ENCODE measurements at regions not wholly inside any gene's neighbourhood (a gene's known extent, or its start where the extent isn't known, plus 50 kb on each side); places are given as distances from the start of the nearest gene placed in this dataset.

DNA sequence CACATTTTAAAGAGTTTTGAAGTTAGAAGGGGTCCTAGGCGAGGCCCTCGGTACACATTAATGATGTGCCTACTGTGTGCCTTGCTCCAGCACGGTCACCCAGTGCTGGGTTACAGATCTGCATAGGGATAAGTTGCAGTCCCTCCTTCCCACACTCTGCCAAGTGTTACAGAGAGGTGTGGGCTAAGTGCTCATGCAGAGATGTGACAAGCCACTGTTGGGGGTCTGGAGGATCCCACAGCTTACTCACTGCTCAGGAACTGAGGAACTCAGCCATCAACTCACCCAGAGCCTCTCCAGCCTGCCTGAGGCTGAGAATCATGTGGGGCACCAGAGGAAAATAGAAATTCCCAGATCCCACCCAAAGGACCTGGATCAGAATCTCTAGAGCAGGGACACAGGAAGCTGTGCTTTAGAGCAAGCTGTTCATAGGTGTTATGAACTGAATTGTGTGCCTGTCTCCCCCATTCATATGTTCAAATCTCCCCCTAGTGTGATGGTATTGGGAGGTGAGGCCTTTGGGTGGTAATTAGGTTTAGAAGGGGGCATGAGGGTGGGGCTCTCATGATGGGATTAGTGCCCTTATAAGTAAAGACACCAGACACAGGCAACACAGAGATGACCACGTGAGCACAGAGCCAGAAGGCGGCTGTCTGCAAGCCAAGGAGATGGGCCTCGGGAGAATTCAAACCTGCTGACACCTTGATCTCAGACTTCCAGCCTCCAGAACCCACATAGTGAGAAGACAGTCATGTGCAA, 164.1 kb downstream of the HSD17B3 start:
- H3K4me3 ChIP-seq (ENCODE audit: low read length in 2 of 2), result no peak overlapping the region
- peaks cover 0 to 2% of the 10 kb centered on the region in 2 donors for H3K9me3 ChIP-seq (ENCODE audit: control insufficient read depth in 2 of 2, insufficient read depth in 1 of 2, low read length in 1 of 2)
- no peaks in the 10 kb centered on the region for H3K27me3 ChIP-seq (ENCODE audit: control insufficient read depth in 2 of 2, insufficient read depth in 1 of 2, low read length in 1 of 2)
- 88% methylated on average over 6 of the region's 6 CpGs for WGBS
- H3K36me3 ChIP-seq (ENCODE audit: control insufficient read depth in 2 of 2, insufficient read depth in 2 of 2, low read length in 1 of 2), result no peaks in the 10 kb centered on the region
- H3K4me1 ChIP-seq (ENCODE audit: control insufficient read depth in 2 of 2, insufficient read depth in 2 of 2, low read length in 2 of 2), result peaks cover 7 to 14% of the 10 kb centered on the region in 2 donors
- no peak for DNase-seq (ENCODE audit: low read depth in 6 of 9, low spot score in 9 of 9)
- H3K27ac ChIP-seq (ENCODE audit: low read depth in 1 of 2, low read length in 1 of 2), result peak overlapping the region in 1 of 2 donors; percentile 15

DNA sequence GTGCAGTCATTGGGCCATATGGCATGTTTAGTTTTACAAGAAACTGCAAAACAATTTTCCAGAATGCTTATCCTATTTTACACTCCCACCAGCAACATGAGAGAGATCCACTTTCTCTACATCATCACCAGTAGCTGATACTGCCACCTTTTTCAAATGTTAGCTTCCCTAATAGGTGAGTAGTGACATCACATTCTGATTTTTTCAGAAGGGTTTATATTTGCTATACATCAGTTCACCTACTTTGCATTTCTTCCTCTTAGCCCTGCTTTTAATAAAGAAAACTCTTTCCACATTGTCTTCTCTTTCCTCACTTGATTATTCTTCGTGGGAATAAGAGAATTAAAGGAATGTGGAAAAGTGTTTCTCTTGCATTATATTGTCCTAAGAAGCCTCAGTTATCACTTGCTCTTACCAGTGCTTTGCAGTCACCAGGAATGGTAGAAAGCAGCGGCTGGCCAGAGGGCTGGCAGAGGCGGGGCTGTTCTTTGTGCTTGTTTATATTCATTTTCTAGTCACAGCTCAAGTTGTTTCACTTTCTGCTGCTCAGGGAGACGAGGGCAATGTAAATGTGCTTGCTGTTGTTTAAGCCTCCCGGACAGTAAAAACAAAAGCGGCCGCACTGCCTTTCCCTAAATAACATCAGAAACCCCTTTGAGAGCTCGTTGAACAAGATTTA, 164.8 kb downstream of the HSD17B3 start:
- DNase-seq (ENCODE audit: low read depth in 6 of 9, low spot score in 9 of 9), result peak in 1 of 9 donors; percentile 34
- no peaks in the 10 kb centered on the region for H3K36me3 ChIP-seq (ENCODE audit: control insufficient read depth in 2 of 2, insufficient read depth in 2 of 2, low read length in 1 of 2)
- peak overlapping the region in 1 of 2 donors; percentile 31 for H3K27ac ChIP-seq (ENCODE audit: low read depth in 1 of 2, low read length in 1 of 2)
- no peak overlapping the region for H3K4me3 ChIP-seq (ENCODE audit: low read length in 2 of 2)
- H3K4me1 ChIP-seq (ENCODE audit: control insufficient read depth in 2 of 2, insufficient read depth in 2 of 2, low read length in 2 of 2), result peaks cover 7 to 14% of the 10 kb centered on the region in 2 donors
- H3K9me3 ChIP-seq (ENCODE audit: control insufficient read depth in 2 of 2, insufficient read depth in 1 of 2, low read length in 1 of 2), result peaks cover 0 to 2% of the 10 kb centered on the region in 2 donors
- 58% methylated on average over 8 of the region's 8 CpGs for WGBS
- no peaks in the 10 kb centered on the region for H3K27me3 ChIP-seq (ENCODE audit: control insufficient read depth in 2 of 2, insufficient read depth in 1 of 2, low read length in 1 of 2)

- peaks cover 7 to 14% of the 10 kb centered on the region in 2 donors for H3K4me1 ChIP-seq (ENCODE audit: control insufficient read depth in 2 of 2, insufficient read depth in 2 of 2, low read length in 2 of 2)
- no peak overlapping the region for H3K27ac ChIP-seq (ENCODE audit: low read depth in 1 of 2, low read length in 1 of 2)
- no peak overlapping the region for H3K4me3 ChIP-seq (ENCODE audit: low read length in 2 of 2)
- H3K27me3 ChIP-seq (ENCODE audit: control insufficient read depth in 2 of 2, insufficient read depth in 1 of 2, low read length in 1 of 2), result no peaks in the 10 kb centered on the region
- H3K36me3 ChIP-seq (ENCODE audit: control insufficient read depth in 2 of 2, insufficient read depth in 2 of 2, low read length in 1 of 2), result no peaks in the 10 kb centered on the region
- 23% methylated on average over 3 of the region's 3 CpGs for WGBS
- H3K9me3 ChIP-seq (ENCODE audit: control insufficient read depth in 2 of 2, insufficient read depth in 1 of 2, low read length in 1 of 2), result peaks cover 0 to 2% of the 10 kb centered on the region in 2 donors
- DNase-seq (ENCODE audit: low read depth in 6 of 9, low spot score in 9 of 9), result peak in 2 of 9 donors; percentile 13 to 52
Observed at GRCh38 chr9:96135753-96136290, 166.2 kb downstream of the HSD17B3 start.

- no peaks in the 10 kb centered on the region for H3K27me3 ChIP-seq (ENCODE audit: control insufficient read depth in 2 of 2, insufficient read depth in 1 of 2, low read length in 1 of 2)
- H3K9me3 ChIP-seq (ENCODE audit: control insufficient read depth in 2 of 2, insufficient read depth in 1 of 2, low read length in 1 of 2), result peaks cover 0 to 1% of the 10 kb centered on the region in 2 donors
- 77% methylated on average over 9 of the region's 9 CpGs for WGBS
- no peaks in the 10 kb centered on the region for H3K36me3 ChIP-seq (ENCODE audit: control insufficient read depth in 2 of 2, insufficient read depth in 2 of 2, low read length in 1 of 2)
- no peak overlapping the region for H3K27ac ChIP-seq (ENCODE audit: low read depth in 1 of 2, low read length in 1 of 2)
- DNase-seq (ENCODE audit: low read depth in 6 of 9, low spot score in 9 of 9), result no peak
- peaks cover 7 to 14% of the 10 kb centered on the region in 2 donors for H3K4me1 ChIP-seq (ENCODE audit: control insufficient read depth in 2 of 2, insufficient read depth in 2 of 2, low read length in 2 of 2)
- H3K4me3 ChIP-seq (ENCODE audit: low read length in 2 of 2), result no peak overlapping the region
Observed at GRCh38 chr9:96135076-96135752, 166.8 kb downstream of the HSD17B3 start.

GRCh38 chr9:96133321-96134021, 168.5 kb downstream of the HSD17B3 start:
- Histone ChIP-seq H3K27ac (ENCODE audit: low read depth in 1 of 2, low read length in 1 of 2) (no peak overlapping the region), H3K4me1 (ENCODE audit: control insufficient read depth in 2 of 2, insufficient read depth in 2 of 2, low read length in 2 of 2) (peaks cover 7 to 14% of the 10 kb centered on the region in 2 donors), H3K36me3 (ENCODE audit: control insufficient read depth in 2 of 2, insufficient read depth in 2 of 2, low read length in 1 of 2) (no peaks in the 10 kb centered on the region), H3K27me3 (ENCODE audit: control insufficient read depth in 2 of 2, insufficient read depth in 1 of 2, low read length in 1 of 2) (no peaks in the 10 kb centered on the region), H3K4me3 (ENCODE audit: low read length in 2 of 2) (no peak overlapping the region), H3K9me3 (ENCODE audit: control insufficient read depth in 2 of 2, insufficient read depth in 1 of 2, low read length in 1 of 2) (peaks cover 0 to 1% of the 10 kb centered on the region in 2 donors)
- no peak for DNase-seq (ENCODE audit: low read depth in 6 of 9, low spot score in 9 of 9)
- WGBS, result 97% methylated on average over 6 of the region's 6 CpGs

GRCh38 chr9:96131825-96132224, 170.2 kb downstream of the HSD17B3 start:
- no peak for DNase-seq (ENCODE audit: low read depth in 6 of 9, low spot score in 9 of 9)
- no peak overlapping the region for H3K27ac ChIP-seq (ENCODE audit: low read depth in 1 of 2, low read length in 1 of 2)
- H3K27me3 ChIP-seq (ENCODE audit: control insufficient read depth in 2 of 2, insufficient read depth in 1 of 2, low read length in 1 of 2), result no peaks in the 10 kb centered on the region
- no peaks in the 10 kb centered on the region for H3K9me3 ChIP-seq (ENCODE audit: control insufficient read depth in 2 of 2, insufficient read depth in 1 of 2, low read length in 1 of 2)
- H3K36me3 ChIP-seq (ENCODE audit: control insufficient read depth in 2 of 2, insufficient read depth in 2 of 2, low read length in 1 of 2), result no peaks in the 10 kb centered on the region
- 97% methylated on average over 4 of the region's 4 CpGs for WGBS
- H3K4me3 ChIP-seq (ENCODE audit: low read length in 2 of 2), result no peak overlapping the region
- H3K4me1 ChIP-seq (ENCODE audit: control insufficient read depth in 2 of 2, insufficient read depth in 2 of 2, low read length in 2 of 2), result peaks cover 4 to 7% of the 10 kb centered on the region in 2 donors

DNA sequence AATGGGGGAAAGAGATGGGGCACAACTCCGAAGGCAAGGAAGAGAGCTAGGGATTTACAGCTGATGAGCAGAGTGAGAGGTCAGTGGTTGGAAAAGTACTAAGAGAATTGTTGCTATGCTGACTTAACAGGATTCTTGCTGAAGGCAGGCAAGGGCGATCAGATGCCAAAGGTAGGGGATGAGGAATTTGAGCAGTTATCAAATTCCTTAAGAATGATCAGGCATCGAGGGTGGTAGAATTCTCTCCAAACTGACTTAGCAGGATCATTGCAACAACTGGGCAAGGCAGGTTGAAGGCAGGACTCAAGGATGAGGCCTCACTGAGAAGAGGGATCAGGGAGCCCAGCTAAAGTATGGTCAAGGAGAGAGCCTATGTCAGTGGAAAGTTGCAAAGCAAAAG, 171.0 kb downstream of the HSD17B3 start:
- H3K9me3 ChIP-seq (ENCODE audit: control insufficient read depth in 2 of 2, insufficient read depth in 1 of 2, low read length in 1 of 2), result no peaks in the 10 kb centered on the region
- no peaks in the 10 kb centered on the region for H3K36me3 ChIP-seq (ENCODE audit: control insufficient read depth in 2 of 2, insufficient read depth in 2 of 2, low read length in 1 of 2)
- DNase-seq (ENCODE audit: low read depth in 6 of 9, low spot score in 9 of 9), result no peak
- no peak overlapping the region for H3K27ac ChIP-seq (ENCODE audit: low read depth in 1 of 2, low read length in 1 of 2)
- no peaks in the 10 kb centered on the region for H3K27me3 ChIP-seq (ENCODE audit: control insufficient read depth in 2 of 2, insufficient read depth in 1 of 2, low read length in 1 of 2)
- H3K4me1 ChIP-seq (ENCODE audit: control insufficient read depth in 2 of 2, insufficient read depth in 2 of 2, low read length in 2 of 2), result peaks cover 4 to 5% of the 10 kb centered on the region in 2 donors
- H3K4me3 ChIP-seq (ENCODE audit: low read length in 2 of 2), result no peak overlapping the region
- WGBS, result 94% methylated on average over 3 of the region's 3 CpGs

DNA sequence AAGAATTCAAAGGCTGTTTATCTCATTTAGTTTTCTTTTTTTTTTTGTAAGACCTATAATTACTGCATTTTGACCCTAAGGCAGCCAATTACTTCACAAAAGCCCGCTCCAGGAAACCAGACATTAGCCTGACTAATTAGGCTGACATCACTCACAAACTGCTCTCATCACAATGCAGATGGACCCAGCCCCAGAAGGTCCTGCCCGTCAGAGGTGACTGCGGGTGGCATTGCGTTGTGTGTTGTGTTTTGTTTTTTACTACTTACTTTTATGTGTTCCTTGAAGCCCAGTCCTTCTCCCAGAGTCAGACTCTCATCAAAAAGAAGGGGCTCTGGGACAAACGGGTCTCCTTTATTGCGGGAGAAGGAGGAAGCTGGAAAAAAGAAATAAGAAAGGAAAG, 172.2 kb downstream of the HSD17B3 start:
- no peak for DNase-seq (ENCODE audit: low read depth in 6 of 9, low spot score in 9 of 9)
- H3K36me3 ChIP-seq (ENCODE audit: control insufficient read depth in 2 of 2, insufficient read depth in 2 of 2, low read length in 1 of 2), result no peaks in the 10 kb centered on the region
- no peak overlapping the region for H3K4me3 ChIP-seq (ENCODE audit: low read length in 2 of 2)
- 91% methylated on average over 6 of the region's 6 CpGs for WGBS
- no peaks in the 10 kb centered on the region for H3K9me3 ChIP-seq (ENCODE audit: control insufficient read depth in 2 of 2, insufficient read depth in 1 of 2, low read length in 1 of 2)
- no peak overlapping the region for H3K27ac ChIP-seq (ENCODE audit: low read depth in 1 of 2, low read length in 1 of 2)
- H3K27me3 ChIP-seq (ENCODE audit: control insufficient read depth in 2 of 2, insufficient read depth in 1 of 2, low read length in 1 of 2), result no peaks in the 10 kb centered on the region
- H3K4me1 ChIP-seq (ENCODE audit: control insufficient read depth in 2 of 2, insufficient read depth in 2 of 2, low read length in 2 of 2), result no peaks in the 10 kb centered on the region

Measured in thymus (tissue), 11 donors.